Smooth muscle cell (in vitro differentiated cells): ENCODE measurements at regions not wholly inside any gene's neighbourhood (a gene's known extent, or its start where the extent isn't known, plus 50 kb on each side); places are given as distances from the start of the nearest gene placed in this dataset.

Experiments used
- DNase-seq: peaks from one replicate; lab custom pipeline; 2025; ENCODE audit not compliant: unreplicated experiment; lab: John Stamatoyannopoulos, UW
- H2AFZ ChIP-seq: fragments of 200-600 bp; sonication (generic); 2 replicates; pipeline ENCODE4 v1.6.0; 2016; ENCODE audit warnings: antibody characterized with exemption, low read depth, mild to moderate bottlenecking
- H3F3A ChIP-seq: fragments of 200-600 bp; sonication (generic); 2 replicates; pipeline ENCODE4 v1.6.0; 2017; ENCODE audit warnings: antibody characterized with exemption, low read depth
- H3K27ac ChIP-seq: fragments of 200-600 bp; sonication (generic); 2 replicates; pipeline ENCODE4 v1.5.1; 2016; ENCODE audit warnings: low read depth, mild to moderate bottlenecking
- H3K27me3 ChIP-seq: fragments of 200-600 bp; sonication (generic); 2 replicates; pipeline ENCODE4 v1.6.1; 2016; ENCODE audit warnings: low read depth, mild to moderate bottlenecking
- H3K36me3 ChIP-seq: fragments of 200-600 bp; sonication (generic); 2 replicates; pipeline ENCODE4 v1.5.1; 2016; ENCODE audit warnings: low read depth
- H3K4me1 ChIP-seq: fragments of 200-600 bp; sonication (generic); 2 replicates; pipeline ENCODE4 v1.5.1; 2016; ENCODE audit warnings: low read depth
- H3K4me2 ChIP-seq: fragments of 200-600 bp; sonication (generic); 2 replicates; pipeline ENCODE4 v1.6.0; 2016; ENCODE audit warnings: mild to moderate bottlenecking
- H3K4me3 ChIP-seq: fragments of 200-600 bp; sonication (generic); 2 replicates; pipeline ENCODE4 v1.5.1; 2016; ENCODE audit warnings: mild to moderate bottlenecking
- H3K79me2 ChIP-seq: fragments of 200-600 bp; sonication (generic); 2 replicates; pipeline ENCODE4 v1.6.0; 2016; ENCODE audit warnings: low read depth, mild to moderate bottlenecking
- H3K9ac ChIP-seq: fragments of 200-600 bp; sonication (generic); 2 replicates; pipeline ENCODE4 v1.6.0; 2016; ENCODE audit warnings: low read depth
- H3K9me3 ChIP-seq: fragments of 200-600 bp; sonication (generic); replicated peaks from 2 replicates; pipeline ENCODE4 v1.5.1; 2016; ENCODE audit warnings: low read depth
- H4K20me1 ChIP-seq: fragments of 200-600 bp; sonication (generic); 2 replicates; pipeline ENCODE4 v1.6.0; 2016; ENCODE audit warnings: low read depth
- WGBS: methylation state at CpG from one replicate; pipeline ENCODE4 v1.1.7; 2016; ENCODE audit warnings: low lambda C conversion rate; 5-methylcytosine and 5-hydroxymethylcytosine counted together
- TF ChIP-seq, protein P1 (sequence below): fragments of 200-600 bp; sonication (generic); IDR thresholded peaks from 2 replicates; pipeline ENCODE4 v1.5.1; 2017; ENCODE audit warnings: borderline replicate concordance, mild to moderate bottlenecking, antibody characterized with exemption; ENCODE audit not compliant: insufficient read depth, poor library complexity, severe bottlenecking

DNA sequence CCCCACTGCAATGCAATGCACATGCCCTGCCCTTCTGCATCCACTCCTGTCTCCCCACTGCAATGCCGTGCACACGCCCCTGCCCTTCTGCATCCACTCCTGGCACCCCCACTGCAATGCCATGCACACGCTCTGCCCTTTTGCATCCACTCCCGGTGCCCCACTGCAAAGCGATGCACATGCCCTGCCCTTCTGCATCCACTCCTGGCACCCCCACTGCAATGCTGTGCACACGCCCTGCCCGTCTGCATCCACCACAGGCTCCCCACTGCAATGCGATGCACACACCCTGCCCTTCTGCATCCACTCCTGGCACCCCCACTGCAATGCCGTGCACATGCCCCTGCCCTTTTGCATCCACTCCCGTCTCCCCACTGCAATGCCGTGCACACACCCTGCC lies 98.1 kb downstream of the KCTD15 start:
- 94% methylated on average over 11 of the region's 11 CpGs for WGBS

DNA sequence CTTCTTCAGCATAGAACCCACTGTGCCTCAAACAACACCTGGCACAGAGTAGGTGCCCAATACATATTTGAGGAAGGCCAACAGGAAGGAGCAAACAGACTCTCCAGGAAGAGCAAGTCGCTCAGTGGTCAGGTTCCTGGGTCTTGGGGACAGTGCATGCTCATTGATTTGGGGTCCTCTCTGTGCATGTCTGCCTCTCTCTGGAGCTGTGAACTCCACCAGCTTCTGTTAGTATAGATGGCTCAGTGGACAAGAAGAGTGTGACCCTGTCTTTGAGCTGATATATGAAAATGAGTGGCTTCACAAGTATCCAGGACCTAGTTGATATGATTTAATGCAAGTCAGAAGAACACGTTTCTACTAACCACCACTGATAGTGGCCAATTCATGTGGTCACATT lies 98.7 kb downstream of the KCTD15 start:
- H2AFZ ChIP-seq = no peak overlapping the region
- peaks cover 7% of the 10 kb centered on the region for H3K9me3 ChIP-seq
- no peak overlapping the region for H3K4me2 ChIP-seq
- H3K79me2 ChIP-seq = no peaks in the 10 kb centered on the region
- no peaks in the 10 kb centered on the region for H4K20me1 ChIP-seq
- H3F3A ChIP-seq = no peaks in the 10 kb centered on the region
- TF ChIP-seq, protein P1, sequence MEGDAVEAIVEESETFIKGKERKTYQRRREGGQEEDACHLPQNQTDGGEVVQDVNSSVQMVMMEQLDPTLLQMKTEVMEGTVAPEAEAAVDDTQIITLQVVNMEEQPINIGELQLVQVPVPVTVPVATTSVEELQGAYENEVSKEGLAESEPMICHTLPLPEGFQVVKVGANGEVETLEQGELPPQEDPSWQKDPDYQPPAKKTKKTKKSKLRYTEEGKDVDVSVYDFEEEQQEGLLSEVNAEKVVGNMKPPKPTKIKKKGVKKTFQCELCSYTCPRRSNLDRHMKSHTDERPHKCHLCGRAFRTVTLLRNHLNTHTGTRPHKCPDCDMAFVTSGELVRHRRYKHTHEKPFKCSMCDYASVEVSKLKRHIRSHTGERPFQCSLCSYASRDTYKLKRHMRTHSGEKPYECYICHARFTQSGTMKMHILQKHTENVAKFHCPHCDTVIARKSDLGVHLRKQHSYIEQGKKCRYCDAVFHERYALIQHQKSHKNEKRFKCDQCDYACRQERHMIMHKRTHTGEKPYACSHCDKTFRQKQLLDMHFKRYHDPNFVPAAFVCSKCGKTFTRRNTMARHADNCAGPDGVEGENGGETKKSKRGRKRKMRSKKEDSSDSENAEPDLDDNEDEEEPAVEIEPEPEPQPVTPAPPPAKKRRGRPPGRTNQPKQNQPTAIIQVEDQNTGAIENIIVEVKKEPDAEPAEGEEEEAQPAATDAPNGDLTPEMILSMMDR = no peak
- no peaks in the 10 kb centered on the region for H3K4me1 ChIP-seq
- no peaks in the 10 kb centered on the region for H3K36me3 ChIP-seq
- DNase-seq = no peak
- H3K27ac ChIP-seq = no peak overlapping the region
- H3K9ac ChIP-seq = no peak overlapping the region
- H3K27me3 ChIP-seq = peaks cover 2% of the 10 kb centered on the region
- 72% methylated on average over 2 of the region's 2 CpGs for WGBS
- H3K4me3 ChIP-seq = no peak overlapping the region

More for the DNA sequence above, 98.1 kb downstream of the KCTD15 start:
- H3K9ac ChIP-seq = no peak overlapping the region
- no peak overlapping the region for H3K27ac ChIP-seq
- H3K27me3 ChIP-seq = peaks cover 2% of the 10 kb centered on the region
- no peak overlapping the region for H3K4me2 ChIP-seq
- no peaks in the 10 kb centered on the region for H3K79me2 ChIP-seq
- H3F3A ChIP-seq = no peaks in the 10 kb centered on the region
- no peak for DNase-seq
- H4K20me1 ChIP-seq = no peaks in the 10 kb centered on the region
- no peak overlapping the region for H3K4me3 ChIP-seq
- H3K36me3 ChIP-seq = no peaks in the 10 kb centered on the region
- TF ChIP-seq, protein P1 = no peak
- peaks cover 7% of the 10 kb centered on the region for H3K9me3 ChIP-seq
- no peak overlapping the region for H2AFZ ChIP-seq
- H3K4me1 ChIP-seq = no peaks in the 10 kb centered on the region

DNA sequence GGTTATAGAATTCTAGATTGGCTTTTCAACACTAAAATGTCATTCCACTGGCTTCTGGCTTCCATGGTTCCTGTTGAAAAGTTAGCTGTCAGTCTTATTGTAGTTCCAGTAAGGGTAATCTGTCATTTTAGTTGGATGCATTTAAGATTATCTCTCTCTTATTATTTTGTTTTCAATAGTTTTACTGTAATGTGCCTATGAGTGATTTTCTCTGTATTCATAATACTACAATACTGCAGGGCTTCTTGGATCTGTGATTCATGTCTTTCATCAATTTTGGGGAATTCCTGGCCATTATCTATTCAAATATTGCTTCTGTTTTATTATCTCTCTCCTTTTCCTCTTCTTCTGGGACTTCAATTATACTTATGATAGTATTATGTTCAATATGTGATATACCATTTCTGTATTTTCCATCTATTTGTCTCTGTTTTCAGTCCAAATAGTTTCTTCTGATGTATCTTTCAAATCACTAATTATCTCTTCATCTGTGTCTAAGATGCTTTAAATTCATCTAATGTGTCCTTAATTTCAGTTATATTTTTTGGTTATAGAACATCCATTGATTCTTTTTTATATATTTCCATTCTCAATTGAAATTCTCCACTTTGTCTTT lies 101.5 kb downstream of the KCTD15 start:
- no peaks in the 10 kb centered on the region for H3K79me2 ChIP-seq

DNA sequence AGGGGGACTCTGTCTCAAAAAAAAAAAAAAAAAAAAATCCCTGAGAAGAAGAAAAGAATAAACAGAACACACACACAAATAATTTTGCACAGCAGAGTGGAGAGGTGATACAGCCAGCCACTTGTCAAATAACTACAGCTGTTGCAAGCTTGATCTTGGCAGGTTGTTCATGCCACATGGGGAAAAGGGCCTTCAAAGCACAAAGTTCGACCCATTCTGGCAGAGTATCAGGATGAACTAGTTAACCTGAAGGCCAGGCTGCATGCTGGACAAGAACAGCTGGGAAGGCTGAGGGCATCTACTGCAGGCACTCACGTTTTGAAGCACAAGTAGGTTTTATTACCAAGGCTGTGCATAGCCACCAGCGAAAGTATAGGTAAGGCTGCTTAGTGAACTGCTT lies 104.1 kb downstream of the KCTD15 start:
- H3F3A ChIP-seq = peaks cover 11% of the 10 kb centered on the region
- H2AFZ ChIP-seq = no peak overlapping the region
- no peak overlapping the region for H3K4me2 ChIP-seq
- H3K36me3 ChIP-seq = no peaks in the 10 kb centered on the region
- TF ChIP-seq, protein P1 = no peak
- WGBS = 85% methylated on average over 3 of the region's 3 CpGs
- no peak overlapping the region for H3K4me3 ChIP-seq
- peaks cover 14% of the 10 kb centered on the region for H3K4me1 ChIP-seq
- H3K27me3 ChIP-seq = no peaks in the 10 kb centered on the region
- no peak overlapping the region for H3K27ac ChIP-seq
- no peak overlapping the region for H3K9ac ChIP-seq
- H3K79me2 ChIP-seq = no peaks in the 10 kb centered on the region
- H3K9me3 ChIP-seq = peaks cover 7% of the 10 kb centered on the region
- no peaks in the 10 kb centered on the region for H4K20me1 ChIP-seq
- no peak for DNase-seq

More for the DNA sequence above, 101.5 kb downstream of the KCTD15 start:
- no peak for DNase-seq
- Histone ChIP-seq H2AFZ (no peak overlapping the region), H3K4me3 (no peak overlapping the region), H4K20me1 (no peaks in the 10 kb centered on the region), H3K4me1 (no peaks in the 10 kb centered on the region), H3K9me3 (peaks cover 7% of the 10 kb centered on the region), H3K27ac (no peak overlapping the region), H3K9ac (no peak overlapping the region), H3K27me3 (peaks cover 2% of the 10 kb centered on the region), H3F3A (no peaks in the 10 kb centered on the region), H3K36me3 (no peaks in the 10 kb centered on the region), H3K4me2 (no peak overlapping the region)
- TF ChIP-seq, protein P1 = no peak
